Lung (tissue), 11 donors: ENCODE measurements at regions not wholly inside any gene's neighbourhood (a gene's known extent, or its start where the extent isn't known, plus 50 kb on each side); places are given as distances from the start of the nearest gene placed in this dataset.

Experiments
- ATAC-seq: fragments of 200-7000 bp; cut with Tn5 transposase; one replicate; pipeline ENCODE4 v1.9.1; 2020; ENCODE audit warnings: moderate number of reproducible peaks; ENCODE audit not compliant: insufficient read depth, low FRiP score
- DNase-seq, 3 donors: peaks; one replicate each; pipeline ENCODE4 v3.0.0-alpha.2; 2013 to 2017
- H3K27ac ChIP-seq, 2 donors: one replicate each; pipeline ENCODE4 v1.5.1; 2013; ENCODE audit warnings: mild to moderate bottlenecking in 2 of 2, moderate library complexity in 2 of 2, control low read depth in 1 of 2, inconsistent platforms in 1 of 2, low read depth in 1 of 2, low read length in 1 of 2
- H3K27me3 ChIP-seq, 3 donors: one replicate each; pipeline ENCODE4 v1.5.1; 2013; ENCODE audit warnings: low read length in 2 of 3; ENCODE audit not compliant: control insufficient read depth in 3 of 3, insufficient read depth in 3 of 3
- H3K36me3 ChIP-seq, 4 donors: one replicate each; pipeline ENCODE4 v1.5.1; 2013; ENCODE audit warnings: low read length in 4 of 4, mild to moderate bottlenecking in 1 of 4, moderate library complexity in 1 of 4; ENCODE audit not compliant: control insufficient read depth in 4 of 4, insufficient read depth in 4 of 4
- H3K4me1 ChIP-seq, 5 donors: one replicate each; pipeline ENCODE4 v1.5.1; 2013; ENCODE audit warnings: low read length in 5 of 5, mild to moderate bottlenecking in 2 of 5, moderate library complexity in 1 of 5; ENCODE audit not compliant: control insufficient read depth in 5 of 5, insufficient read depth in 5 of 5
- H3K4me3 ChIP-seq: one replicate; pipeline ENCODE4 v1.5.1; 2013; ENCODE audit warnings: mild to moderate bottlenecking, control low read depth, moderate library complexity
- H3K9ac ChIP-seq, 2 donors: one replicate each; pipeline ENCODE4 v1.5.1; 2013; ENCODE audit warnings: low read length in 2 of 2, control low read depth in 1 of 2; ENCODE audit not compliant: insufficient read depth in 1 of 2
- H3K9me3 ChIP-seq, 4 donors: one replicate each; pipeline ENCODE4 v1.5.1; 2013; ENCODE audit warnings: low read length in 3 of 4, mild to moderate bottlenecking in 1 of 4, moderate library complexity in 1 of 4; ENCODE audit not compliant: control insufficient read depth in 4 of 4, insufficient read depth in 3 of 4
- WGBS, 2 donors: extraction: QIAGEN DNeasy Blood & Tissue Kit; methylation state at CpG; one replicate each; pipeline ENCODE4 v1.1.7; 2013; 5-methylcytosine and 5-hydroxymethylcytosine counted together
- TF ChIP-seq, protein P1 (sequence below): IDR thresholded peaks from 2 replicates; pipeline ENCODE4 v1.5.1; 2012; ENCODE audit warnings: mild to moderate bottlenecking; ENCODE audit errors: control extremely low read depth, extremely low read depth
- donor health status: control.
- donor health status: control.
- donor health status: Bipolar disorder and iron deficiency.
- donor health status: healthy.
- donor health status: DM: yes; HTN: yes; CAD: no.

DNA sequence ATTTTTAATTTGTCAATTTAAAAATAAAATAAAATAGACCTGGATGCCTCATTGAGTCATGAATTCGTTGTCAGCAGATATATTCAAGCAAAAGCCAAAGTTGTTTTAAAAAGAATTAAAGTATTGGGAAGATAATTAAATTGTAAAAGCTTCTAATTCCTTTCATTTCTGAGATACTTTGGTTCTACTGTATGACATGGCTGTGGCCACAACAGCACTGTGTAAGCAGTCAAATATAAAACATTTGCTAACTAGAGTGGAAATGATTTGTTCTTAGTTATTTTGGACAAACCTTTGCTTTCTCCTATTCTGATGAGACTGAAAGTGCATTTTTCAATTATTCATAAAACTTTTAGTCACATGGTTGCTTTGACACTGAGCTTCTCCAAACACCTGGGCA, 143.6 kb upstream of the FAM13C start:
- TF ChIP-seq, protein P1, sequence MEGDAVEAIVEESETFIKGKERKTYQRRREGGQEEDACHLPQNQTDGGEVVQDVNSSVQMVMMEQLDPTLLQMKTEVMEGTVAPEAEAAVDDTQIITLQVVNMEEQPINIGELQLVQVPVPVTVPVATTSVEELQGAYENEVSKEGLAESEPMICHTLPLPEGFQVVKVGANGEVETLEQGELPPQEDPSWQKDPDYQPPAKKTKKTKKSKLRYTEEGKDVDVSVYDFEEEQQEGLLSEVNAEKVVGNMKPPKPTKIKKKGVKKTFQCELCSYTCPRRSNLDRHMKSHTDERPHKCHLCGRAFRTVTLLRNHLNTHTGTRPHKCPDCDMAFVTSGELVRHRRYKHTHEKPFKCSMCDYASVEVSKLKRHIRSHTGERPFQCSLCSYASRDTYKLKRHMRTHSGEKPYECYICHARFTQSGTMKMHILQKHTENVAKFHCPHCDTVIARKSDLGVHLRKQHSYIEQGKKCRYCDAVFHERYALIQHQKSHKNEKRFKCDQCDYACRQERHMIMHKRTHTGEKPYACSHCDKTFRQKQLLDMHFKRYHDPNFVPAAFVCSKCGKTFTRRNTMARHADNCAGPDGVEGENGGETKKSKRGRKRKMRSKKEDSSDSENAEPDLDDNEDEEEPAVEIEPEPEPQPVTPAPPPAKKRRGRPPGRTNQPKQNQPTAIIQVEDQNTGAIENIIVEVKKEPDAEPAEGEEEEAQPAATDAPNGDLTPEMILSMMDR: no peak
- H3K36me3 ChIP-seq: no peaks in the 10 kb centered on the region
- H3K9ac ChIP-seq: no peak overlapping the region
- ATAC-seq (no peak), DNase-seq (no peak)
- 64 to 73% methylated on average over 1 of the region's 1 CpG for WGBS, 2 donors
- no peaks in the 10 kb centered on the region for H3K27me3 ChIP-seq
- no peaks in the 10 kb centered on the region for H3K4me1 ChIP-seq
- no peaks in the 10 kb centered on the region for H3K9me3 ChIP-seq
- H3K4me3 ChIP-seq: no peak overlapping the region
- H3K27ac ChIP-seq: no peak overlapping the region

DNA sequence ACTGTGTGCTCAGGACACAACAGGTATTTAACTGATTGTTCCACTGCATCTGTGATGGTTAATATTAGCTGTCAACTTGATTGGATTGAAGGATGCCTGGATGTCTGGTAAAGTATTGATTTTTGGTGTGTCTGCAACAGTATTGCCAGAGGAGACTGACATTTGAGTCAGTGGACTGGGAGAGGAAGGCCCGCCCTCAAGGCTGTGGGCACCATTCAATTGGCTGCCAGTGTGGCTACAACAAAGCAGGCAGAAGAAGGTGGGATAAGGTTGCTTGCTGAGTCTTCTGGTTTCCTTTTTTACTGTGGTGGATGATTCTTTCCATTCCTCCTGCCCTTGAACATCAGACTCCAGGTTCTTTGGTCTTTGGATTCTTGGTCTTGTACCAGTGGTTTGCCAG, 137.1 kb upstream of the FAM13C start:
- Histone ChIP-seq H3K4me3 (no peak overlapping the region), H3K27me3 (no peaks in the 10 kb centered on the region), H3K36me3 (no peaks in the 10 kb centered on the region), H3K27ac (no peak overlapping the region), H3K9me3 (peaks cover 0 to 19% (median 2%) of the 10 kb centered on the region in 4 donors), H3K4me1 (no peaks in the 10 kb centered on the region), H3K9ac (no peak overlapping the region)
- WGBS, 2 donors: 96 to 100% methylated on average over 1 of the region's 1 CpG
- ATAC-seq: no peak
- TF ChIP-seq, protein P1: no peak
- DNase-seq: no peak

DNA sequence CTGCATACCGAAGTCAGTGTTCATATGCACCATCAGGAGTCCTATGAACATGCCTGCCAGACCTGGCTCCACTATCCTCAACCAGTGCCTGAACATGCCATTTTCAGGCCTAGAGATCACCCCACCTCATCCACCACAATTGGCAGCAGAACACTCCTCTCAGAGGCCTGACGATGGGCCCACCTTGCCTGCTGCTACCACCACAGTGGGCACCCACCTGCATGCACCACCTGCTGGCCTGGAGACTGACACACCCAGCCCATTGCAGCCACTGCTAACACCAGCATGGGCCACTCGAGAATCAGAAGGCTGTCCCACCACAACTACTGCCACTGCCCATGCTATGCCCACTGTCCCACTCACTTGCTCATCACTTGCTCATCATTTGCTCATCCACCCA, 130.7 kb upstream of the FAM13C start:
- Histone ChIP-seq H3K9ac (no peak overlapping the region), H3K27ac (no peak overlapping the region), H3K9me3 (peaks cover 0 to 21% (median 7%) of the 10 kb centered on the region in 4 donors), H3K36me3 (no peaks in the 10 kb centered on the region), H3K4me3 (no peak overlapping the region), H3K27me3 (no peaks in the 10 kb centered on the region), H3K4me1 (no peaks in the 10 kb centered on the region)
- ATAC-seq: no peak
- DNase-seq: no peak
- 95 to 98% methylated on average over 3 of the region's 3 CpGs for WGBS, 2 donors
- TF ChIP-seq, protein P1: no peak

DNA sequence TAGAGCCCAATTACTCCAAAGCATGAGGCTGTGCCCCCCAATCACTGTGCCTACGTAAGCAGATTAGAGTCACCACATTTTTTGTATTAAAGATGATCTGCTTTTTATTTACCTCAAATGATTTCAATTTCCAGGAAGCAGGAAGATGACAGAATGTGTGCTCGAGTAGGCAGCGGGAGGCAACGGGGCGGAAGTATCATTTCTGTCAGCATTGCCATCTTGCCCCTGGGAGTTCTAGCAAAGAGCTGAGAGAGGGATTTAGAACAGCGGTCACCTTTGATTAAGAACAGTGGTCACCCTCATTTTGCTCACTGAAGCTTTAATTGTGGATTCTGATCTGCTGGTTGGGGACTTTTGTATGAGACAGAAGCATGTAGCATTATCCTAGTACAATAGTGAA, 117.1 kb upstream of the FAM13C start:
- no peaks in the 10 kb centered on the region for H3K4me1 ChIP-seq
- TF ChIP-seq, protein P1: no peak

More for the DNA sequence above, 117.1 kb upstream of the FAM13C start:
- ATAC-seq (no peak), DNase-seq (no peak)
- Histone ChIP-seq H3K9ac (no peak overlapping the region), H3K36me3 (no peaks in the 10 kb centered on the region), H3K27me3 (no peaks in the 10 kb centered on the region), H3K9me3 (no peaks in the 10 kb centered on the region), H3K27ac (no peak overlapping the region), H3K4me3 (no peak overlapping the region)
- WGBS, 2 donors: 88 to 97% methylated on average over 6 of the region's 6 CpGs
